ENCODE measurements at regions not wholly inside any gene's neighbourhood (a gene's known extent, or its start where the extent isn't known, plus 50 kb on each side); places are given as distances from the start of the nearest gene placed in this dataset.

- TF ChIP-seq, protein P1, sequence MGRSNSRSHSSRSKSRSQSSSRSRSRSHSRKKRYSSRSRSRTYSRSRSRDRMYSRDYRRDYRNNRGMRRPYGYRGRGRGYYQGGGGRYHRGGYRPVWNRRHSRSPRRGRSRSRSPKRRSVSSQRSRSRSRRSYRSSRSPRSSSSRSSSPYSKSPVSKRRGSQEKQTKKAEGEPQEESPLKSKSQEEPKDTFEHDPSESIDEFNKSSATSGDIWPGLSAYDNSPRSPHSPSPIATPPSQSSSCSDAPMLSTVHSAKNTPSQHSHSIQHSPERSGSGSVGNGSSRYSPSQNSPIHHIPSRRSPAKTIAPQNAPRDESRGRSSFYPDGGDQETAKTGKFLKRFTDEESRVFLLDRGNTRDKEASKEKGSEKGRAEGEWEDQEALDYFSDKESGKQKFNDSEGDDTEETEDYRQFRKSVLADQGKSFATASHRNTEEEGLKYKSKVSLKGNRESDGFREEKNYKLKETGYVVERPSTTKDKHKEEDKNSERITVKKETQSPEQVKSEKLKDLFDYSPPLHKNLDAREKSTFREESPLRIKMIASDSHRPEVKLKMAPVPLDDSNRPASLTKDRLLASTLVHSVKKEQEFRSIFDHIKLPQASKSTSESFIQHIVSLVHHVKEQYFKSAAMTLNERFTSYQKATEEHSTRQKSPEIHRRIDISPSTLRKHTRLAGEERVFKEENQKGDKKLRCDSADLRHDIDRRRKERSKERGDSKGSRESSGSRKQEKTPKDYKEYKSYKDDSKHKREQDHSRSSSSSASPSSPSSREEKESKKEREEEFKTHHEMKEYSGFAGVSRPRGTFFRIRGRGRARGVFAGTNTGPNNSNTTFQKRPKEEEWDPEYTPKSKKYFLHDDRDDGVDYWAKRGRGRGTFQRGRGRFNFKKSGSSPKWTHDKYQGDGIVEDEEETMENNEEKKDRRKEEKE (IDR thresholded peaks at IDR 0.05) = no peak
- no peak for TF ChIP-seq ZNF24 (IDR thresholded peaks at IDR 0.05)
- TF ChIP-seq ZSCAN29 (IDR thresholded peaks at IDR 0.05) = no peak
- no peak for TF ChIP-seq HDGF (IDR thresholded peaks at IDR 0.05)
- no peak for TF ChIP-seq CBX5 (IDR thresholded peaks at IDR 0.05; ENCODE audit: low read depth)
These were observed 212.1 kb upstream of the BTG1 start (continued) for GRCh38 chr12:92357584-92358261.

DNA sequence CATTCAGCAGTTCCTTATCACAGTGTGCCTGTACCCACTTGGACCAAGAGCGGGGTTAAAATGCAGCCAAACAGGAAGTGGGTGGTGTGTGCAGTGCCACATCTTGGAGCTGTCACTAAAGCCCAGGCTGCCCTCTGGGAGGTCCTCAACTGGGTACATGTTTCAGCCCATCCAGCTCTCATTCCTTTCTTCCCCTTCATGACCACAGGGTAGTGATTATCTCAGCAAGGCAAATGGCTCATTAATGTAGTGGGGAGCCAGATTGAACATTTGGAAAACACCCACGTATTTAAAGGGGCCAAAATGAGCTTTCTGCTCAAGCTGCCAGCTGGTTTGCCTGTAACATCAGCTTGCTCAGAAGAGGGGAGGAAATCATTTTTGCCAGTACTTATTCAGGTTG lies 210.8 kb upstream of the BTG1 start:
- RAD21 ChIA-PET (ENCODE audit: unreplicated experiment) = interaction anchor here (0.6 to 1.1 kb wide), 4 partner anchors 67 to 215 kb away, joined by 3 to 4 read pairs (median 3); partner anchors contain the start of gene BTG1
- TF ChIP-seq SPI1 (IDR thresholded peaks at IDR 0.05; ENCODE audit: borderline replicate concordance, insufficient read depth, low read depth, low read length) = peak; percentile 43; the same call in 1 of the 2 replicates
- TF ChIP-seq JUND (IDR thresholded peaks at IDR 0.05; ENCODE audit: low read depth, low read length) = no peak
- CTCF ChIA-PET = interaction anchor here (1.3 kb wide), 1 partner anchor 52 kb away, joined by 3 read pairs; no protein-coding TSS in a partner anchor
- no peak for FAIRE-seq
- Histone ChIP-seq H4K20me1 (ENCODE audit: control insufficient read depth, insufficient read depth) (no peaks in the 10 kb centered on the region), H2AFZ (ENCODE audit: control insufficient read depth, low read depth, low read length) (peak overlapping the region; percentile 54), H3K9ac (ENCODE audit: control insufficient read depth, insufficient read depth, low read length) (no peak overlapping the region), H3K36me3 (ENCODE audit: control insufficient read depth in 2 of 2, insufficient read depth in 2 of 2, low read length in 1 of 2) (no peaks in the 10 kb centered on the region), H3K4me1 (ENCODE audit: control insufficient read depth, insufficient read depth, low read length) (peaks cover 15% of the 10 kb centered on the region; the same call in 1 of the 2 replicates), H3K9me3 (replicated peaks; ENCODE audit: control insufficient read depth, insufficient read depth, low read length) (peaks cover 8% of the 10 kb centered on the region), H3K4me2 (ENCODE audit: control insufficient read depth, insufficient read depth) (no peak overlapping the region), H3K27ac (ENCODE audit: control insufficient read depth, insufficient read depth) (no peak overlapping the region), H3K27me3 (replicated peaks in 1 of 2; ENCODE audit: control insufficient read depth in 2 of 2, insufficient read depth in 2 of 2, low read length in 1 of 2) (no peaks in the 10 kb centered on the region), H3K4me3 (no peak overlapping the region), H3K79me2 (ENCODE audit: control insufficient read depth, insufficient read depth, low read length) (peaks cover 8% of the 10 kb centered on the region)
- no peak for DNase-seq (ENCODE audit: low read depth, low spot score)
- in situ Hi-C loops (cut with MboI) = no loop called here
- WGBS (ENCODE audit: insufficient coverage, insufficient replicate concordance, low lambda C conversion rate, missing lambda C conversion rate) = 19% methylated on average over 2 of the region's 2 CpGs
- POLR2A ChIA-PET = interaction anchor here (0.6 kb wide), 1 partner anchor 45 kb away, joined by 5 read pairs; no protein-coding TSS in a partner anchor
- intact Hi-C loops (cut with micrococcal nuclease; ENCODE audit: unreplicated experiment) = no loop called here
- ATAC-seq = peak; percentile 58
- SMC1A ChIA-PET (ENCODE audit: uncharacterized antibody, unreplicated experiment) = interaction anchor here (0.7 to 1.7 kb wide), 4 partner anchors 23 to 213 kb away, joined by 3 to 4 read pairs (median 4); no protein-coding TSS in a partner anchor
- no TSS peak for BruUV-seq (replicated peaks)

All from GM12878 (cell line).